GM12892 (cell line): ENCODE measurements at regions not wholly inside any gene's neighbourhood (a gene's known extent, or its start where the extent isn't known, plus 50 kb on each side); places are given as distances from the start of the nearest gene placed in this dataset.

Experiments used
- POLR2A ChIP-seq: IDR thresholded peaks from 2 replicates; pipeline ENCODE4 v1.6.1; 2011; ENCODE audit warnings: low read depth, low read length, control low read depth
- POLR2AphosphoS5 ChIP-seq: IDR thresholded peaks from 2 replicates; pipeline ENCODE4 v1.6.1; 2011; ENCODE audit warnings: low read depth, low read length, control low read depth

DNA sequence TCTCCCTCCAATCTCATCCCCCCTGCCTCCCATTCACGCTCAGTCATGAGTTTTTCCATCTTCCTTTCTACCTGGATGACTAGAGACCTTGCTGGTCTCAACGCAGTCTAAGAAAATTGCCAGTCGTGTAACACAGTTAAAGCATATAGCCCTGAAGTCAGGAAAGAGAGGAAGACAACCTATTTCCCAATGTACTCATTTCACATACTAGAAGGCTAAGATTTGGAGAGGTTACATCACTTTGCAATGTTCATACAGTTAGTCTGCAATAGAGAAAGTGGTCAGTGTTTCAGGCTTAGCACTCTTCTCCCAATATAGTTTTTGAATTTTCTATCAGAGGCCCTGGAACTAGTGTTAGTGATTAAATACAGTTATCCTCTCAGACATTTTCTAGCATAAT is 278.6 kb downstream of the EDEM1 start:
- no peak for TF ChIP-seq POLR2A
- TF ChIP-seq POLR2AphosphoS5 = no peak
